ENCODE measurements at regions not wholly inside any gene's neighbourhood (a gene's known extent, or its start where the extent isn't known, plus 50 kb on each side); places are given as distances from the start of the nearest gene placed in this dataset.

DNA sequence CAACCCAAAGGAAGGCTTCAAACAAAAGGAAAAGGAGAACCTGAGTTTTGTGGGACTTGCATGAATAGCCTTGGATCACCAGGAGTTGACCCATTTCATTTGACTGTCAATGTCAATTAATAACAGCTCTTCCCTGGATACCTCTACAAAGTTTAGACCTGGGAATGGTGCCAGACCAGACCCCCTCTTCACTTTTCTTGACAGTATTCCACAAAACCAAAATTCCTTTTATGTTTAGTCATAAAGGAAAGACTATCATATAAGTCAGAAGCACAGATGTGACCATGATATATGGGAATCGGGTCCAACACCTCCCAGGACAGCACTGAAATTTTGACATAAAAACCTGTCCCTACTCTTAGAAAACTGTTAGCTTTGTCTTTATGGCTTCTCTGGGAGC is 191.8 kb downstream of the LYPLAL1 start:
- no peak overlapping the region for H3K4me3 Mint-ChIP-seq
- no peaks in the 10 kb centered on the region for H3K36me3 Mint-ChIP-seq (ENCODE audit: low read depth)
- no peaks in the 10 kb centered on the region for H3K4me1 Mint-ChIP-seq (ENCODE audit: low read depth)
- H3K9me3 Mint-ChIP-seq: no peaks in the 10 kb centered on the region
- no peak overlapping the region for H3K27ac Mint-ChIP-seq
- H3K27me3 Mint-ChIP-seq: no peaks in the 10 kb centered on the region
- DNase-seq: no peak

DNA sequence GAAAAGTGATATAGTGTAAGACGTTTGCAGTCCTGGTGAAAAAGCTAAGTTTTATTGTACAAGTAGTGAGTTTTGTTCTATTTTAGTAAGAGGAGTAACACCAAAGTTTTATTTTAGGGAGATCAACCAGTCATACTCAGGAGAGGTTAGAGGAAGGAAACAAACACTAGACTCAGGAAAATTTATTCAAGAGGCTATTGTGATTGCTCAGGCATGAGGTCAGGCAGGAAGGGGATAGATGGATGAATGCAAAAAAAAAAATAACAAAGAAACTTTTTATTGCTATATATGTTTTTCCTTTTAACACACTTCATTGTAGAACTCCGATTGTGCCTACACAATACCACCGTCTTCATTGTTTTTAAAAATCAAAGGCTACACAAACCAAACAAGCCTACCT is 189.0 kb downstream of the LYPLAL1 start:
- Mint-ChIP-seq H3K27ac (no peak overlapping the region), H3K27me3 (no peaks in the 10 kb centered on the region), H3K4me1 (ENCODE audit: low read depth) (no peaks in the 10 kb centered on the region)

GRCh38 chr1:219359126-219359525 is 185.4 kb downstream of the LYPLAL1 start:
- Mint-ChIP-seq H3K27ac (no peak overlapping the region), H3K4me1 (ENCODE audit: low read depth) (no peaks in the 10 kb centered on the region), H3K36me3 (ENCODE audit: low read depth) (no peaks in the 10 kb centered on the region), H3K9me3 (no peaks in the 10 kb centered on the region), H3K4me3 (no peak overlapping the region), H3K27me3 (no peaks in the 10 kb centered on the region)
- no peak for DNase-seq

More for the DNA sequence above, 189.0 kb downstream of the LYPLAL1 start:
- Mint-ChIP-seq H3K36me3 (ENCODE audit: low read depth) (no peaks in the 10 kb centered on the region), H3K9me3 (no peaks in the 10 kb centered on the region), H3K4me3 (no peak overlapping the region)
- DNase-seq: no peak

DNA sequence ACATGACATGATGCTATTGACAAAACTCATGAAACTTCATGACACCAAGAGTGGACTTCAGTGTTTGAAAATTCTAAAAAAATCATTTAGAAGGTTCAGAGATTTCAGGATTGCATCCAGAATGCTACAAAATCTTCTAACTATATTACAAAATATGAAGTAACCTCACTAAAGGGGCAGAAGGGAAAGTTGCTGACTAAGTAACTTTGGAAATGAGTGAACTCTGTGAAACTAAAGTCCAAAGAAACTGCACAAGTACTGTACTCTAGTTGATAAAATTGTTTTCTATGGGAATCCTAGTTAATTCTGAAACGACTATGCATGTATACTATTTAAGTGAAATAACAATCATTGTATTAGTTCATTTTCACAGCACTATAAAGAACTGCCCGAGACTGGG is 184.4 kb downstream of the LYPLAL1 start:
- H3K27me3 Mint-ChIP-seq: no peaks in the 10 kb centered on the region
- DNase-seq: no peak
- no peaks in the 10 kb centered on the region for H3K36me3 Mint-ChIP-seq (ENCODE audit: low read depth)
- H3K4me1 Mint-ChIP-seq (ENCODE audit: low read depth): no peaks in the 10 kb centered on the region
- H3K9me3 Mint-ChIP-seq: no peaks in the 10 kb centered on the region
- H3K4me3 Mint-ChIP-seq: no peak overlapping the region
- no peak overlapping the region for H3K27ac Mint-ChIP-seq

GRCh38 chr1:219354962-219355361 is 181.3 kb downstream of the LYPLAL1 start:
- DNase-seq: no peak
- no peaks in the 10 kb centered on the region for H3K36me3 Mint-ChIP-seq (ENCODE audit: low read depth)
- H3K4me1 Mint-ChIP-seq (ENCODE audit: low read depth): no peaks in the 10 kb centered on the region
- no peak overlapping the region for H3K4me3 Mint-ChIP-seq
- no peaks in the 10 kb centered on the region for H3K27me3 Mint-ChIP-seq
- H3K9me3 Mint-ChIP-seq: no peaks in the 10 kb centered on the region
- H3K27ac Mint-ChIP-seq: no peak overlapping the region

- H3K27me3 Mint-ChIP-seq: no peaks in the 10 kb centered on the region
- no peak overlapping the region for H3K4me3 Mint-ChIP-seq
- H3K36me3 Mint-ChIP-seq (ENCODE audit: low read depth): no peaks in the 10 kb centered on the region
- DNase-seq: no peak
- H3K27ac Mint-ChIP-seq: no peak overlapping the region
- no peaks in the 10 kb centered on the region for H3K9me3 Mint-ChIP-seq
- no peaks in the 10 kb centered on the region for H3K4me1 Mint-ChIP-seq (ENCODE audit: low read depth)
Observed at GRCh38 chr1:219352961-219353651, 179.4 kb downstream of the LYPLAL1 start.

- Mint-ChIP-seq H3K4me3 (no peak overlapping the region), H3K9me3 (peaks cover 15% of the 10 kb centered on the region), H3K27me3 (no peaks in the 10 kb centered on the region), H3K27ac (no peak overlapping the region), H3K4me1 (ENCODE audit: low read depth) (no peaks in the 10 kb centered on the region), H3K36me3 (ENCODE audit: low read depth) (no peaks in the 10 kb centered on the region)
- no peak for DNase-seq
Observed at GRCh38 chr1:219350172-219350931, 176.7 kb downstream of the LYPLAL1 start.

GRCh38 chr1:219347921-219348391 is 174.3 kb downstream of the LYPLAL1 start:
- Mint-ChIP-seq H3K9me3 (peaks cover 26% of the 10 kb centered on the region), H3K36me3 (ENCODE audit: low read depth) (no peaks in the 10 kb centered on the region), H3K4me3 (no peak overlapping the region), H3K4me1 (ENCODE audit: low read depth) (no peaks in the 10 kb centered on the region), H3K27me3 (no peaks in the 10 kb centered on the region), H3K27ac (no peak overlapping the region)
- no peak for DNase-seq

- no peak overlapping the region for H3K27ac Mint-ChIP-seq
- no peaks in the 10 kb centered on the region for H3K4me1 Mint-ChIP-seq (ENCODE audit: low read depth)
- no peak overlapping the region for H3K4me3 Mint-ChIP-seq
- H3K9me3 Mint-ChIP-seq: peaks cover 26% of the 10 kb centered on the region
- DNase-seq: no peak
- no peaks in the 10 kb centered on the region for H3K27me3 Mint-ChIP-seq
- H3K36me3 Mint-ChIP-seq (ENCODE audit: low read depth): no peaks in the 10 kb centered on the region
Observed at GRCh38 chr1:219347376-219347775, 173.7 kb downstream of the LYPLAL1 start.

GRCh38 chr1:219345953-219346352 is 172.3 kb downstream of the LYPLAL1 start:
- no peaks in the 10 kb centered on the region for H3K36me3 Mint-ChIP-seq (ENCODE audit: low read depth)
- H3K4me3 Mint-ChIP-seq: no peak overlapping the region
- H3K4me1 Mint-ChIP-seq (ENCODE audit: low read depth): no peaks in the 10 kb centered on the region

GRCh38 chr1:219342836-219343235 is 169.2 kb downstream of the LYPLAL1 start:
- DNase-seq: no peak
- Mint-ChIP-seq H3K36me3 (ENCODE audit: low read depth) (no peaks in the 10 kb centered on the region), H3K4me3 (no peak overlapping the region), H3K27ac (no peak overlapping the region), H3K9me3 (peaks cover 26% of the 10 kb centered on the region), H3K27me3 (no peaks in the 10 kb centered on the region), H3K4me1 (ENCODE audit: low read depth) (no peaks in the 10 kb centered on the region)

More at GRCh38 chr1:219345953-219346352, 172.3 kb downstream of the LYPLAL1 start:
- Mint-ChIP-seq H3K27ac (no peak overlapping the region), H3K9me3 (peaks cover 26% of the 10 kb centered on the region), H3K27me3 (no peaks in the 10 kb centered on the region)
- no peak for DNase-seq

- Mint-ChIP-seq H3K27me3 (no peaks in the 10 kb centered on the region), H3K9me3 (peaks cover 14% of the 10 kb centered on the region), H3K36me3 (ENCODE audit: low read depth) (no peaks in the 10 kb centered on the region), H3K27ac (no peak overlapping the region), H3K4me3 (no peak overlapping the region), H3K4me1 (ENCODE audit: low read depth) (no peaks in the 10 kb centered on the region)
- DNase-seq: no peak
Observed at GRCh38 chr1:219340796-219341195, 167.1 kb downstream of the LYPLAL1 start.

DNA sequence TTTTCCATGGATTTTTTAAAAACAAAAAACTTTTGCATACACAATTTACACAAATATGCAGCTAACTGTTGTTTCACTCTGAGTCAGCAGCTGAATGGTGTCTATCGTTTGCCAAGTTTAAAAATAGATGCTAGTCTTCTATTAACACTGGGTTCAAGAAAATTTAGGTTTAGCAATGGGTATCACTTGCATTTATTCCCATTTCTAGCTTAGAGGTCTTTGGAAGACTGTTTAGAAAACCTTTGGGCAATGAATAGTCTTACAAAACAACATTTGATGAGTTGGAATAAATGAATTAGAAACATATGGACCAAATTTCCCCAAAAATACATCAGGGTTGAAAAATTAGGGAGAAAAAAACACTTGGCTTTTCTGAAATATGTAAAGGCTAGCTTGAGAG is 165.8 kb downstream of the LYPLAL1 start:
- H3K27ac Mint-ChIP-seq: no peak overlapping the region
- no peaks in the 10 kb centered on the region for H3K4me1 Mint-ChIP-seq (ENCODE audit: low read depth)
- peaks cover 5% of the 10 kb centered on the region for H3K9me3 Mint-ChIP-seq
- no peak overlapping the region for H3K4me3 Mint-ChIP-seq
- no peaks in the 10 kb centered on the region for H3K27me3 Mint-ChIP-seq
- no peaks in the 10 kb centered on the region for H3K36me3 Mint-ChIP-seq (ENCODE audit: low read depth)
- DNase-seq: no peak

DNA sequence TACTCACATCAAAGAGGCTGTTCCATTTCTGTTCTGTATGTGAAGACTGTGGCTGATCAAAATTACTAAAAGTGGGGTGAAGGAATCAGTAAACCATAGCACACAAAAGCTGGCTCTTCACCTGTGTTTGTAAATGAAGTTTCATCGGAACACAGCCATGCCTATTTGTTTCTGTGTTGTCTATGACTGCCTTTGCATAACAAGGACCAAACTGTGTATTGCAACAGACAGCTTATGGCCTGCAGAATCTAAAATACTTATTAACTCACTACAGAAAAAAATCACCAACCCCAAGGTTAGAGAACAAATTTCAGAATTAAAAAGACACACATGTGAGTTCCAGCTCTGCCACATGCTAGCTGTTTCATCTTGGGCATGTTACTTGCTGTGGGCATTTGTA is 163.9 kb downstream of the LYPLAL1 start:
- H3K27ac Mint-ChIP-seq: no peak overlapping the region
- H3K27me3 Mint-ChIP-seq: no peaks in the 10 kb centered on the region
- no peak for DNase-seq
- H3K9me3 Mint-ChIP-seq: peaks cover 3% of the 10 kb centered on the region
- H3K4me3 Mint-ChIP-seq: no peak overlapping the region
- no peaks in the 10 kb centered on the region for H3K36me3 Mint-ChIP-seq (ENCODE audit: low read depth)
- no peaks in the 10 kb centered on the region for H3K4me1 Mint-ChIP-seq (ENCODE audit: low read depth)

DNA sequence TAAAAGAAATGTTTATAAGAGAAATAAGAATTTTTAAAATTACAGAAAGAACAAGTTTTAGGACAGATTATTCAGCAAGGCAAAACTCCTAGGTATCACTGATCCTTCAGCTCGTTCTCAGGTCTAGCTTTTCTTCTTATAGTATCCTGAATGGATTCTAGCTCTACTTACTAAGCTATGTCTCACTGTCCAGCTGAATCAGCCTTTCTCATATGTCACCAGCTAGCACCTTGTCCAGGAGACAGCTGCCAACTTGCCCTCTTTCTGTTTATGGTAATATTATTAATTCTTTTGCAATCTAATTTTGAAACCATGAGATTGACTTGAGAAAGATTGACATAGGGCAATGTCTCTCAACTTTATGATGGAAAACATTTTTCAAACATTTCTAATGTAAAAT is 159.9 kb downstream of the LYPLAL1 start:
- Mint-ChIP-seq H3K27me3 (peaks cover 3% of the 10 kb centered on the region), H3K9me3 (peaks cover 3% of the 10 kb centered on the region), H3K27ac (no peak overlapping the region), H3K4me1 (ENCODE audit: low read depth) (no peaks in the 10 kb centered on the region), H3K4me3 (no peak overlapping the region), H3K36me3 (ENCODE audit: low read depth) (no peaks in the 10 kb centered on the region)
- DNase-seq: no peak
